ENCODE measurements at regions not wholly inside any gene's neighbourhood (a gene's known extent, or its start where the extent isn't known, plus 50 kb on each side); places are given as distances from the start of the nearest gene placed in this dataset.

DNA sequence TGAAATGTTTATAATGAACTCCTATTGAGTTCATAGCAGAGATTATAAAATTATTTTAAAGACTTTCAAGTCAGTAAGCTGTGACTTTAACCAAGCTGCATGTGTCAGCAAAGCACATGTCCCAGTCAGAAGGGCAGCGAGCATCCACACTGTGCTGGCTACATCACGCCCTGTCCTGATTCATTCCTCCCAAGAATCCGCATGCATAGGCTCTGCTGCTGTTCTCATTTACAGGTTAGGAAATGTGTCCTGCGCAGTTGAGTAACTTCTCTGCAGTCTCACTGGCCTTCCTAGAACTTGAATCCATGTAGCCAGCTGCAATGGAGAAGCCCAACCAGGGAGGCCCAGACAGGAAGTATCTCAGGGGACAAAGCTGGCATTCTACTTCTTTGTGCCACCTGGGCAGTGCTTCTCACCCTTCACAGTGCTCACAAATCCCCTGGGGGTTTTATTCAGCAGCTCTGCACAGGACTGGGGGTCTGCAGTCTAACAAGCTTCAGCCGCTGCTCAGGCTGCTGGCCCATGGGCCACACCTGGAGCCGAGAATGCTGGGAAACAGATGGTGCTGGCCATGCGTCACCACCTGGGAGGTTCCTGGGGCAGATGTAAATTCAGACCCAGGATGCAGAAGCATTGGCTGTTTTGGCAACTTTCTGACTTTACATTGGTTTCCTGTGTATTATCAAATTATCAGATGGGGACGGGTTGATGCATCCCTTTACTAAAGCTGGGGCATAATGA lies 192.8 kb upstream of the GDF10 start:
- DNase-seq, result no peak

DNA sequence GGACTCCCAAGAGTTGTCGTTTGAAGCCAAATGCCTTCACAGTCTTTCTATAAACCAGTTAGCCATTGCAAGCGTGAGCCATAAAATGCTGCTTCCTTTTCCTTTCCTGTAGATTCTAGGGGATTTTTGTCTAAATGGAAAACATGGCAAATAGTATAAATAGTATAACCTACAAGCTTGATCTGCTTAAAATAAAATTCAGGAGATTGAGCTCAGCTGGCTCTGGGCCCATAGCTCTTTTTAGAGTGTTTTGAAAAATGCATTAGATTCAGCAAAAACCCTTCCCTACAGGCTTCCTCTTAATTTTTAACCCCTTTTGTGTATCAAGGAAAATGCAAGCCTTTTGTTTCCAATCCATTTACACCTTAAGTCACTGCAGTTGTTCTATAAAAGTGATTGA lies 190.1 kb upstream of the GDF10 start:
- DNase-seq, result no peak

DNA sequence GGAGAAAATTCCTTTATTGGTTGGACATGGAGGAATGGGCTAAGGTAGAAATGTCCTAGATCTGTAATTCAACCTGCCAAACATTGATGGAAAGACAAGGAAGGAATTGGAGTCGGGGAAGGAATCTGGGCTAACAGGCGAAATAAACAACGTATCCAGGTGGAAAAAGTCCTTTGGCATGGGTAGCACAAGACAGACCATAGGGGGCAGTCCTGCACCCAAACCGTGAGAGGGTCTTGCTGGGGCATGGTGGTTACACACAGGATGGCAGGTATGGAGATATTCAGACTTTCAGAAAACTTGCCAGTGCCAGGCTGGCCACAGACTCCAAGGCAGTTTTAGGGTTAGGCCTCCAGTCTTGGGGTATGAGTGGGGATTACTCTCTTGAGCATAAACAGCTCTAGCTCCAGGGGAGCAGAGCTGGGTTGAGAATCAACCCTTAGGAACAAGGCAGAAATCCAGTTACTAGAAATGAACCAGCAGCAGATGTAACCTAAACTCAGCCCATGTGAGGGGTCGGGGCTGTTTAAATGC lies 188.6 kb upstream of the GDF10 start:
- no peak for DNase-seq

DNA sequence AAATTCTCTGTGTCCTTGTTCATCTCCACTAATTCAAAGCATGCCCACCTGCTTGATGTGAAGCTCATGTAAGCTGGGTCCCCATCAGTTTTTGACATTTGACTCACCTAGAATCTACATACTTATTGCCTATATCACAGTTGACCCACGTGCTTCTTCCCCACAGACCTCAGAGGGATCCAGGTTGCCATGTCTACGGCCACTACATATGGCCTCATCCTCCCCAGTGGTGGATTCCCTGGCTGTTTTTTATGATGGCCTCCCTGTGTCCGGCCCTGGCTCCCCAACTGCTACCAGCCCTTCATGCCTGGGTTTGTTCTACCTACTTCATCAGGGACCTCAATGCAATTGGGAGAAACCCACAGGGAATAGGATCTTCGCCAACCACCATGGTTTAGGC lies 187.4 kb upstream of the GDF10 start:
- no peak for DNase-seq

DNA sequence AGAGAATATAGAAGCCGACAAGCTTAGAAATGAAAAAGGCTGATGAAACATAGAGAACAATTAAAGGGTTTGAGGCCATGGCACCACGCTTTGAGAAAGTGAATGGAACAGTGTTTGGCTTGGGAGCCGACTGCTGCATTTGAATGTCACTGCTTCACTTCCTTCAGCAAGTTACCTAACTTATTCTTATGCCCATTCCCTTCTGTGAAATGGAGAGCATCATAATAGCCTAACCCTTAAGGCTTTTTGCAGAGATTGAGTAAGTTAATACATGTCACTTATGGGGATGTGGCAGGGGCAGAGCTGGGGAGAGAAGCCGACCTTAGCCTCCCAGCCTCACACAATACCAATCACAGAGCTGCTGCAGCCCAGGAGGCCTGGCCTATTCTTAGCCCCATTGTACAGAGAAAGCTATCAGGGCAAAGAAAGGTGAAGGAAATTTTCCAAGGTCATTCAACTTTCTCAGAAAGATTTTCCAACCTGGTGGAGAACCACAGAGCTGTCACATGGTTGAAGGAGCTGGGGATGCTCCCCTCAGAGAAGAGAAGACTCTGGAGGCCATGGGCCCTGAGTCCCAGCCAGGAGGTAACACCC lies 186.0 kb upstream of the GDF10 start:
- no peak for DNase-seq

DNA sequence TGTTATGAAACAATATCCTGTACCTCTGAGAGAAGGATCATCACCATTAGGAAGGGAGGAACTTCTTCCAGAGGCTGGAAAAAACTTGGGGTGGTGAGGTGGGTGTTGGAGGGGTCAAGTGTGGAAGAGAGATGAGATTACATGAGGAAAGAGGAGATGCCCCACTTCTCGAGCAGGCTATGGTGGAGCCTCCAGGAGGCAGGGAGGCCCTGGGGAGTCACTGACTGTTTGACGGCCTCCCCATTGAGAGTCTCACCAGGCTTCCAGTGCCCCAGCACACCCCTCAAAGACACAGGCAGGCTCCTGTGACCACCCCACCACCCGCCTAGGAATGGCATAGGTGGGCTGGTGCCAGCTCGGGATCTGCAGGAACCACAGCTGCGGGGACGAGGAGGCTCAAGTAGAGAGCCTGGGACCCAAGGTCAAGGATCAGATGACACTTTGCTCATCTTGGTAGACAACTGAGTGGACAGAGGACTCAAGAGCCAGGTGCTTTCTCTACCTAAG lies 185.3 kb upstream of the GDF10 start:
- DNase-seq, result no peak

DNA sequence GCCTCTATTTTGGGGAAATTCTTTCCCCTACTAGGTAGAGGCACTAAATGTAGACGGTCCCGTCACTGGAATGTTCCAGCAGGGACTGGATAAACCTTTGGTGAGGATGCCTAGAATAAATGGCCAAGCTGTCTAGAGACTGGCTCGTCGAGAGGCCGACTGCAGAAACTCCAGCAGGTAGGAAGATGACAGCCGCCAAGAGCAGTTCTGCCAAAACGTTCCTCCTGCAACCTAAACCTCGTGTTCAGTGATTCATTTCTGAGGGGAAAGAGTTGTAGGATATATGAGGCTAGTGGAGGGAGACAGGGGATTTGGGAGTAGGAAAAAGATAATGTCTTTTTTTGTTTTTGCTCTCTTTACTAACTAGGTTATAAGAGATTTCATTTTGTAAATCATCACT lies 184.7 kb upstream of the GDF10 start:
- no peak for DNase-seq

DNA sequence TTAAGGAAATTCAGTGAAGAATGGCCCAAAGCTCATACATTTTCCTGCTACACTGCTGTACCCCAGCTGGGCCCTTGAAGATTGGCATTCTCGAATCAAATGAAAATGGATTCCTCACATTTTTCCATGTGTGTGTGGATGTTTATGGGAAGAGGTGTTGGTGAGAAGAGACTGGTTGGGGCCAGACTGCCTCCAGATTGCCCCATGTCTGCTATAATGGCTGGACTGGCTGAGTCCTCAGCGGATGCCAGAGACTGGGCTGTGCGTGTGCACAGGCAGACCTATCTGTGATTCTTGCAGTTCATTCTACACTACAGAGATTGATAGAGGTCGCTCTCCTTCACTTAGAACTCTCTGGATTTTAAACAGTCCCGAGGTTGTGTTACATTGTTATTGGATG lies 183.6 kb upstream of the GDF10 start:
- no peak for DNase-seq

DNA sequence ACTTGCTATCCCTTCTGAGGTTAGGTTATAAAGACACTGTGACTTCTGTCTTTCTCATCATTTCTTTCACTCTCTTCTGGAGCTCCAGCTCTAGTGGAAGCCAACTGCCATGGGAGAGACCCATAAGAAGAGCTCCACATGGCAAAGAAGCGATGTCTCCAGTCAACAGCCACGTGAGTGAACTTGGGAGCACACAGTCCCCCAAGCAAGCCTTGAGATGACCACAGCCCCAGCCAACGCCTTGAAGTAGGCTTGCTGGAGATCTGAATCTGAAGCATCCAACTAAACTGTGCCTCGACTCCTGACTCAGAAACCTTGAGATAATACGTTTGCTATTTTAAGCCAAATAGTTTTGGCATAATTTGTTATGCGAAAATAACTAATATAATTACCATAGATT lies 181.7 kb upstream of the GDF10 start:
- no peak for DNase-seq

DNA sequence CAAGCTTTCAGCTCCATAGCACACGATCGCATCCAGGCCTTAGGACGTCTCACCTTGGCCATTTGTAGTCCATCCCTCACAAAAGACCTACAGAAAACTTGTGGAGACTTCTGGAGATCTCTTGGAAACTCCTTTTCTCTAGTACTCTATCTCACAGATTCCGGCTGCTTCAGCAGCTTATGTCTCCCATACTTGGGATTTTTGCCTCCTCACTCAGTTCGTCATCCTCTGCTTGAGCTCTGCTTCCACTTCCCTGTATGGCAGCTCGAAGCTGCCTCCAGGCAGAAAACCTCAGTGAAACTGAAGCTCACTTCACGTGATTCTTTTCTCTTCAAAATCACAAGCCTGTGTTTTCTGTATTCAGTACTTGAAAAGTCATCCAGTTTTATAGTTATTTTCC lies 178.7 kb upstream of the GDF10 start:
- no peak for DNase-seq

DNA sequence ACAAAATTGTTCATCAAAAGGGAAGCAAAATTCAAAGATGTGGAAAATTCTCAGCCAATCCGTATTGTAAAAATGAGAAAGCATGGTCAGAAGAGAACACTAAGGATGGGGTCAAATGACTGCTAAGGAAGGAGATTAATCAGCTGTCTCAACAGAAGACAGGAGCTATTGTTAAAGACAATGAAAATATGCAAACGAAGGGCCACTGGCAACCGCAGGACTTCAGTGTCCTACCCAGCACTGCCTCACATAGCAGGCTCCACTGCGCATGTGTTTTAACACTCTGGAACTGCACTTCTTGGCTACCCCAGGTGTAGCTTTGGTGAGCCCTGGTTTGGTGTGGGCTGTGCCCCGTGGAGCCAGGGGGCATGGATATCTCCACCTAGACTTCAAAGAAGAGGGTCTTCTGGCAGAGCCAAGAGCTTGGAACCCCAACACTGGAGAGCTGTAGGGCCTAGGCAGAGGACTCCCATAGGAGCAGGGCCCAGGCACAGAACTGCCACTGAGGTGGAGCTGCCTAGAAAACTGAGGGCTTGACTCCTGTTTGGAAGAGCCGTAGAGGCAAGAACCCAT lies 176.2 kb upstream of the GDF10 start:
- no peak for DNase-seq

DNA sequence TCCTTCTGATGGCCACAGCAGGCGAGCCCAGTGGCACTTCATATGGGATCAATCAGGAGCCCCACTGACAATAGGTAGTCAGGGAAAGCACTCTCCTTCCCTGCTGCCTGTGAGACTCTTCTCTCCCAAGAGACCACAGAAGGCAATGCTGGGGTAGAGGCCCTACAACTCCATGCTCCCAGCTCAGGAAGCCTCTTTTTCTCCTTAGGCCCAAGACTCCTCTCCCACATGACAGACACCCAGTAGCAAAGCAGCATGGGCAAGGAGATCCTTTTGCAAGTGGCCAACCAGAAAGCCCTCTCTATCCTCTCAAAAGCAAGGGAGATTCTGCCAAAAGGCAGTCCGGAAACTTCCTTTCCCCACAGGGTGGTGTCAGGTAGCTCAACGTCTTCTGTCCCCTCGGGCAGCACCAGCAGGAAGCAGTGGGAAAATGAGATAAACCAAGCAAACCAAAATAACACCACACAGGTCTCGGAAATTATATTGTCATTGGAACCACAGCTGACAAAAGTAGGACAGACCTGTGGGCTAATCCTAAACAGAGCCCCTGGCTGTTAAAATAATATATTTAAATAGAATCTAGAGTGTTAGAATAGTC lies 172.7 kb upstream of the GDF10 start:
- DNase-seq, result no peak

DNA sequence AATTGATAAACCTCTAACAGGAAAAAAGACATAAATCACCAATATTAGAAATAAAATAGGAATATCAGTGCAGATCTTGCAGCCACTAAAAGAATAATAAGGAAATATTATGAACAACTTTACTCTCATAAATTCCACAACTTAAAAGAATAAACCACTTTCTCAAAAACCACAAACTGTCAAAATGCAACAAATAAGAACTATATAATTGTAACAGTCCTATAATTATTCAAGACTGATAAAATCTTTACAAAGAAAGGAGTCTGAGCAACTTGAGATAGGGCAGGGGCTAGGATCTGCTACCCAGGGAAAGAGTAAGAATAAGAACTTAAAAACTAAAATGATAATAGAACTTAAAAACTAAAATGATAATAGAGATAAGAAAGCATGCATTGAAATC lies 169.5 kb upstream of the GDF10 start:
- no peak for DNase-seq

DNA sequence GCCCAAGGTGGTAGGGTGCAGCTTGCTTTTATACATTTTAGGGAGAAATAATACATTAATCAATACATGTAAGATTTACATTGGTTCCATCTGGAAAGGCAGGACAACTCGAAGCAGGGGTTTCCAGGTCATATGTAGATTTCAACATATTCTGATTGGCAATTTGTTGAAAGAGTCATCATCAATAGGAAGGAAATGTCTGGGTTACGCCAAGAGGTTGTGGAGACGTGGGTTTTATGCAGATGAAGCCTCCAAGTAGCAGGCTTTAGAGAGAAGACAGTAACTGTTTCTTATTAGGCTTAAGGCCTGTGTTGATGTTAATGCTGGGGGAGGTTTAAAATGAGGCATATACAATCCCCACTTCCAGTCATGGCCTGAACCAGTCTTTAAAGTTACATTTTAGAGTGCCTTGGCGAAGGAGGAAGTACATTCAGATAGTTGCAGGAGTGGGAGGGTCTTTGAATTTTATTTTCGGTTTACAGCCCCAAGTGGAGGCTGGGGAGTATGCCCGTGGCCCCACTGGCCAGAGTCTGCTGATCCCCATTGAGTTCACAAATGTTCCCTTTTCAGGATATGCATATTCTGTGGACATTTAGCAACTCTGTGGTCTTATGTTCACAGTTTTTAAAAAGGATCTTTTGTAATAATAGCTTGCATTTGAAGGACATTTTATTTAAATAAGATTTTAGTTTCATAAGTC lies 166.0 kb upstream of the GDF10 start:
- DNase-seq, result no peak

DNA sequence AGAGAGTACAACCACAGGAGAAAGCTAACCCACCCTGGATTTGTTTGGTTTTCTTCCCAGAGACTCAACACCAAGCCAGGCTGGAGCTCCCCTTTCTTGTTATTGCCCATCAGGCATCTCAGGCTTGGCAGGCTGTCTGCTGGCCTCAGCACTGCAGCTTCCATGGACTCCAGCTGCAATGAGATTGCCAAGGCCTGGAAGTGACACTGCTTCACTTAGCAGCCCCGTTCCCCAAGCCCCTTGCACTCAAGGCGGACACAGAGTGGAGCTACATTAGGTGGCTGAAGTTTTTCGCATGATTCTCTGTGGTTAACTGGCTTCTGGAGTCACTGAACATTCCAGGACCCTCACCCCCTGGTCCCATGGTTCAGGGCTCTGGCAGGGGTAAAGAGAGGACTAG lies 163.1 kb upstream of the GDF10 start:
- no peak for DNase-seq

DNA sequence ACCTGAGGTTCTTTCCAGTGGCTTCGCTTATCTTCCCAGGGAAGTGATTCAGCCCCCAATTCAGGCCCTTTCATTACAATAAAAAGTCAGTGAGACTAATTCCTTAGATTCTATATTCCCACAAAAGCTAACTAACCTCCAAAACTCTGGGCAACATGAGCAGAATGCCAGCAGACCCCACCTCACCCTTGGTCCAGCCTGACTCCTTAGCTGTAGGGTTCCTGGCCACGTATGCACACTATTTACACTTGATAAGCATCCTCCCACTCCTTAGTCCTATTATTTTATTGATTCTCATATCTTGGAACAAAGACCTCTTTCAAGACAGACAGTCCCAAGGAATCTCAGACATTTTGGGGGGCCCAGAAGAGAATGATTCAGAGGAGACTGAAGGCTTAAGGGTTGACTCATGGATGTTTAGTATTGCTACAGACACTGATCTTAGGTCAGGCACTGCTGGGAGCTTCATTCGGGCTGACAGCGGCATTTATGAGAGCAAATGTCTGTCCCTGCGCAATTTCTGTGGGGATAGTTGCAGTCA lies 162.6 kb upstream of the GDF10 start:
- no peak for DNase-seq

DNA sequence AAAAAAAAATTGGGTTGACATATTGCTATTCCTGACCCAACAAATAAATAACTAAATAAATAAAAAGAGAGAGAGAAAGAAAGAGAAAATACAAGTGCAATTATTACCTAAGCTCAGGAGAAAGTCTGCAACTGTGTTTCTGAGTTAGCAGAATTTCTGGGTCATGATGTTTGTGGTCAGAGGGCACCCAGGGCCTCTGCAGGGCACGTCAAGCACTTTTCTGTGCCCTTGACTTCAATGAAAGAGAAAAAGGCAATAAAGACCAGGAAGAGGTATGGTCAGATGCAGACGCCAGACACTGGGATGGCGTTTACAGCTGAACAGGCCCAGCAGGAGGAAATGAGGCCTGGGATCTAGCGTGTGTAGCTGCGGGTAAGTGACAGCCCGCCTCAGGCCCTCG lies 160.9 kb upstream of the GDF10 start:
- DNase-seq, result no peak

DNA sequence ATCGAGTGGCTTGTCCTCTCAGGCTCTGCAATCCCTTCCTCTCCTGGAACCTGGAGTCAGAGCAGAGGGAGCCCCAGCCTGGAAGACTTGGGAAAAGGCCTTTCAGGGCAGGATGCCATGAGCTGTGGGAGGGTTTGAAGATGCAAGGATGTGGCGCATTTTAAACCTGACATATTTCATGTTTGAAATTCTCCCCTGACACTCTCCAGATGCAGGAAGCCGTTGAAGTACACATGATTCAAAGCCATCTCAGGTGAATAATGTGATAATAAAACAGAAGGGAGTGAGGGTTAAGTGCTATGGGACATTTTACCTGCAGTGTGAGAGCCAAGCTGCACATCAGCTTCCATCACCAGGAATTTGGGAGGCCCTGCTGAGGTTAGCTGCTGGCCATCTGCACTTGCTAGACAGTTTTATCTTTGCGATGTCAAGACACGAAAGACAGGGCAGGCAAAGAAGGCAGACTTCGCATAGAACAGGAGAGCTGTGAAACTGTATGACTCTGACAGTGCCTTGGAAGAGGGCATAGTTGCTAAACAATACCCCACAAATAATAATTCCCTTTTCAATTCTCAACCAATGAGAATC lies 159.1 kb upstream of the GDF10 start:
- no peak for DNase-seq

DNA sequence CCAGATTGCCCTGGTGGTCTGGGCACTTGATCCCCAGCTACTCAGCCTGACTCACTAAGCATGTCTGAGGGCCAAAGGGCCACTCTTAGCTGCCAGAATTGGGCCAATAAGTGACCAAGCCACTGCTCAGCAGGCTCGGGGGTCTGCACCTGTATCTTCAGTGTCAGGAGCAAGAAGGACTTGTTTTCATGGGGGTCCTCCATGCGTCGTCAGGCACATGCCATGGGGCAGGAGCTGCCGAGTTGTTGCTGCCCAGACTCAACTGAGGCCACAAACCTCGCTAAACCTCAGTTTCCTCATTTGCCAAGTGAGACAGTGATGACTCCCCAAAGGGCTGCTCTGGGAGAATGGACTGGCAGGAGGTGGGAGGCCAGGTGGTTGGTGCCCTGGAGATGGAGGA lies 158.6 kb upstream of the GDF10 start:
- no peak for DNase-seq

DNA sequence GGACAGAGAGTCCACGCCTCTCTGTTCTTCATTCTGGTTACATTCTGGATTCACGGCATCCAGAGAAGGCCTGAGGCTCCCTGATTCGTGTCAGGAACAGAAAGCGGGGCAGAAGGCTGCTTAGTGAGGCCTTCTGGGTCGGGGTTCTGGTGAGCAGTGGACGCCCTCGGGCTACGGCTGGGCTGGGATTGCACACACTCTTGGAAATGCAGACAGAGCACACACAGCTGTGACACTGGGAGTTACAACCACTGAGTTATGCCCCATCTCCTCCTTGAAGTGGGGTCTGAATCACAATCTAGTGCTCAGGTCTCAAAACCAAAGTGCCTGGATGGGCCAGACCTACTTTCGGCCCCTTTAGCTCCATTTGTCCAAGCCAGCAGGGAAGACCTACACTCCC lies 156.9 kb upstream of the GDF10 start:
- DNase-seq, result no peak

DNA sequence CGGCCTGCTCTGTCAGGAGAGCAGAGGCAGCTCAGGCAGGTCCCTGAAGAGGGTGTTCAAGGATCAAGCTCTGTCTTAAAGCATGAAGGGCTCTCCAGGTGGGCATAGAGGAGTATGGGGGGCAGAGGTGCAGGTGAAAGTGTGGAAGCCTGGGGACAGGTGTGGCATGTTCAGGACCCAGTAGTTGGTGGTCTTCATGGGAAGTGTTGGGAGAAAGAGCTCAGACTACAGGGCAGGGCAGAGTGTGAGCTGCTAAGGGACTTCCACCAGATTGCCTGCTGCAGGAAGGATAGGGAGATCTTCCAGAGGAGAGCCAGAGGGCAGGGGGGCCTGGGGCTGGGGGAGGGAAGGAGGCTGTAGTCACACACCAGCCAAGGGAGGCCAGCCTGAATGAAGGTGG lies 156.5 kb upstream of the GDF10 start:
- DNase-seq, result no peak

DNA sequence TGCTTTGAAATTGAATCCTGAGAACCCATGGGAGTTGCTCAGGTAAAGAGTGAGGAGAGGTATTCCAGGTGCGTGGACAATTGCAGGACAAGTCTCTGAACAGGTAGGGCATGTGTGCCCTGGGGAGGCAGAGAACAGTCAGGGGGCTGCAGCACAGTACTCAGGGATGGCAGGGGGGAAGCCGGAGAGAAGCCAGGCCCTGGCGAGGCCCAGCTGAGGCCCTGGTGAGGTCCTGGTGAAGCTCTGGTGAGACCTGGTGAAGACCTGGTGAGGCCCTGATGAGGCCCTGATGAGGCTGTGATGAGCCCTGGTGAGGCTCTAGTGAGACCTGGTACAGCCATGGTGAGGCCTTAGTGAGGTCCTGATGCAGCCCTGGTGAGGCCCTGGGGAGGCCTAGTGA lies 155.5 kb upstream of the GDF10 start:
- DNase-seq, result no peak
